PFSK-1 (cell line): ENCODE measurements at regions not wholly inside any gene's neighbourhood (a gene's known extent, or its start where the extent isn't known, plus 50 kb on each side); places are given as distances from the start of the nearest gene placed in this dataset.

ENCODE experiments used
- POLR2AphosphoS5 ChIP-seq: IDR thresholded peaks from 2 replicates; pipeline ENCODE4 v1.6.1; 2012; ENCODE audit warnings: low read depth, mild to moderate bottlenecking, control low read depth, low read length, moderate library complexity
- REST ChIP-seq, 2 experiments: IDR thresholded peaks; 2 replicates each; pipeline versions ENCODE4 v1.6.1 to v1.8.0; 2011 to 2012; ENCODE audit warnings: low read depth in 2 of 2, low read length in 2 of 2, control low read depth in 1 of 2, inconsistent platforms in 1 of 2, mild to moderate bottlenecking in 1 of 2, moderate library complexity in 1 of 2; ENCODE audit not compliant: insufficient read depth in 1 of 2
- TAF1 ChIP-seq: IDR thresholded peaks from 2 replicates; pipeline ENCODE4 v1.6.1; 2012; ENCODE audit warnings: low read length, control low read depth, borderline replicate concordance; ENCODE audit not compliant: insufficient read depth

DNA sequence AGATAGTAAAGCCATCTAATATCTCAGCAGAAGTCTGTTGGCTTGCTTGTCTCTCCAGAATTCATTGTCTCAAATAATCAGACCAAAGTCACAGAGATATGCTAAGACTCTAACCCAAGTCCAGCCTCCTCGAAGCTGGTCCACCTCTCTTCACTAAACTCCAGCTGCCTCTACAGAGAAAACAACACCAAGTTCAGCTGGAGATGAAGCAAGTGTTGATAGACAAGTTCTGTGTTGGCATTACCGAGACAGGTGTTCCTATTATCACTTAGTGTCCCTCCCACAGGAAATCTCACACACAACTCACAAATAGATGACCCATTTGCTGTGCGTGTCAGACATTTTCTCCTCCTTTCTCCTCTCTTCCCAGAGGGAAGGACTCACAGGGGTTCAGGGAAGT is 164.4 kb upstream of the ANKFN1 start:
- TF ChIP-seq REST (IDR thresholded peaks at IDR 0.05; ENCODE audit: insufficient read depth in 1 of 2, low read depth in 2 of 2, low read length in 2 of 2): no peak
- TF ChIP-seq POLR2AphosphoS5: no peak
- TF ChIP-seq TAF1: no peak
